ENCODE measurements at regions not wholly inside any gene's neighbourhood (a gene's known extent, or its start where the extent isn't known, plus 50 kb on each side); places are given as distances from the start of the nearest gene placed in this dataset.

- DNase-seq: no peak
These were observed 182.6 kb upstream of the CD96 start for GRCh38 chr3:111359261-111360030.

- DNase-seq: no peak
These were observed 179.5 kb upstream of the CD96 start for GRCh38 chr3:111362381-111363009.

GRCh38 chr3:111366515-111366914 lies 175.5 kb upstream of the CD96 start:
- no peak for DNase-seq

GRCh38 chr3:111368056-111368455 lies 173.9 kb upstream of the CD96 start:
- DNase-seq: no peak

GRCh38 chr3:111369958-111370357 lies 172.0 kb upstream of the CD96 start:
- DNase-seq: no peak

GRCh38 chr3:111373239-111373638 lies 168.8 kb upstream of the CD96 start:
- no peak for DNase-seq

- no peak for DNase-seq
These were observed 168.1 kb upstream of the CD96 start for GRCh38 chr3:111373861-111374260.

GRCh38 chr3:111385971-111386495 lies 156.0 kb upstream of the CD96 start:
- DNase-seq: no peak

GRCh38 chr3:111392894-111393398 lies 149.1 kb upstream of the CD96 start:
- DNase-seq: no peak

GRCh38 chr3:111412656-111413055 lies 129.3 kb upstream of the CD96 start:
- DNase-seq: no peak

GRCh38 chr3:111414531-111414930 lies 127.5 kb upstream of the CD96 start:
- DNase-seq: no peak

GRCh38 chr3:111415018-111415417 lies 127.0 kb upstream of the CD96 start:
- no peak for DNase-seq

- DNase-seq: no peak
These were observed 123.6 kb upstream of the CD96 start for GRCh38 chr3:111418391-111418790.

- no peak for DNase-seq
These were observed 113.7 kb upstream of the CD96 start for GRCh38 chr3:111428301-111428700.

GRCh38 chr3:111434941-111435622 lies 106.9 kb upstream of the CD96 start:
- no peak for DNase-seq

- DNase-seq: no peak
These were observed 103.7 kb upstream of the CD96 start for GRCh38 chr3:111438283-111438682.

- DNase-seq: no peak
These were observed 87.4 kb upstream of the CD96 start for GRCh38 chr3:111454551-111454950.

GRCh38 chr3:111465081-111465670 lies 76.8 kb upstream of the CD96 start:
- DNase-seq: no peak

GRCh38 chr3:111470032-111470431 lies 72.0 kb upstream of the CD96 start:
- no peak for DNase-seq

- DNase-seq: no peak
These were observed 70.2 kb upstream of the CD96 start for GRCh38 chr3:111471831-111472230.

GRCh38 chr3:111472556-111472955 lies 69.4 kb upstream of the CD96 start:
- DNase-seq: no peak

GRCh38 chr3:111473550-111473949 lies 68.4 kb upstream of the CD96 start:
- DNase-seq: no peak

- no peak for DNase-seq
These were observed 65.3 kb upstream of the CD96 start for GRCh38 chr3:111476701-111477100.
